KMS-11 (cell line): ENCODE measurements at regions not wholly inside any gene's neighbourhood (a gene's known extent, or its start where the extent isn't known, plus 50 kb on each side); places are given as distances from the start of the nearest gene placed in this dataset.

ENCODE experiments used
- H2AFZ ChIP-seq: fragments of 200-600 bp; sonication (generic); 2 replicates; pipeline ENCODE4 v1.6.1; 2016; ENCODE audit warnings: antibody characterized with exemption, mixed run types, low read depth
- H3K27ac ChIP-seq: fragments of 200-600 bp; sonication (generic); 2 replicates; pipeline ENCODE4 v1.6.1; 2016; ENCODE audit warnings: mild to moderate bottlenecking, mixed run types
- H3K27me3 ChIP-seq: fragments of 200-600 bp; sonication (generic); 2 replicates; pipeline ENCODE4 v1.6.1; 2017; ENCODE audit warnings: mild to moderate bottlenecking, low read depth, mixed run types, moderate library complexity; ENCODE audit not compliant: insufficient read depth
- H3K36me3 ChIP-seq: fragments of 200-600 bp; sonication (generic); 2 replicates; pipeline ENCODE4 v1.6.1; 2017; ENCODE audit warnings: mild to moderate bottlenecking, mixed run types; ENCODE audit not compliant: insufficient read depth
- H3K4me1 ChIP-seq: fragments of 200-600 bp; sonication (generic); 2 replicates; pipeline ENCODE4 v1.6.1; 2016; ENCODE audit warnings: mild to moderate bottlenecking, low read depth, mixed run types; ENCODE audit not compliant: poor library complexity, severe bottlenecking
- H3K4me2 ChIP-seq: fragments of 200-600 bp; sonication (generic); 2 replicates; pipeline ENCODE4 v1.7.0; 2016; ENCODE audit warnings: mild to moderate bottlenecking, mixed run types
- H3K4me3 ChIP-seq: fragments of 200-600 bp; sonication (generic); IDR thresholded peaks from 2 replicates; pipeline ENCODE4 v1.6.1; 2017; ENCODE audit warnings: low read depth, low read length, mixed read lengths; ENCODE audit not compliant: insufficient read depth
- H3K79me2 ChIP-seq: fragments of 200-600 bp; sonication (generic); 2 replicates; pipeline ENCODE4 v1.6.1; 2016; ENCODE audit warnings: low read depth, mixed run types; ENCODE audit not compliant: insufficient read depth
- H3K9ac ChIP-seq: fragments of 200-600 bp; sonication (generic); 2 replicates; pipeline ENCODE4 v1.6.1; 2016; ENCODE audit warnings: mild to moderate bottlenecking, mixed run types
- H4K20me1 ChIP-seq: fragments of 200-600 bp; sonication (generic); 2 replicates; pipeline ENCODE4 v1.6.1; 2016; ENCODE audit warnings: mild to moderate bottlenecking, mixed run types; ENCODE audit not compliant: insufficient read depth
- TF ChIP-seq, protein P1 (sequence below): fragments of 200-600 bp; sonication (generic); conservative IDR thresholded peaks from 2 replicates; pipeline ENCODE4 v1.6.1; 2017; ENCODE audit warnings: low read depth, mild to moderate bottlenecking, antibody characterized with exemption, low read length, moderate library complexity, mixed read lengths

DNA sequence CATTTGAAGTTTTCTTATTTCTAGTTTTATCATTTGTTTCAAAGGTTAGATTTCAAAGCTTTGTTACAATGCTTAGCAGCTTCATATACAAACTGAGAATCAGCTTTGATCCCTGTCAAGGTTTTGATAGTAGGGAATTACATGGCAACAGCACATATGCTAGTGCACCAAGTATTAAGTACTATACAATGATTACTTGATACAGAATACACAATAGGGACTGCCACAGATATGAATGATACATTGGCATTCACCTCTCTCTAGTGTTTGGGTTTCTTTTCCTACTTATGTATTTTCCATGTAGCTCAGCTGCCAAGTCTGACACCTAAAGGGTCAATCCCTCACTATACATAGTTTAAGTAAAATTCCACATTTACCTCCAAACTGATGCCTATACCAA, 344.0 kb downstream of the FAT4 start:
- no peak overlapping the region for H2AFZ ChIP-seq
- no peaks in the 10 kb centered on the region for H3K27me3 ChIP-seq
- TF ChIP-seq, protein P1, sequence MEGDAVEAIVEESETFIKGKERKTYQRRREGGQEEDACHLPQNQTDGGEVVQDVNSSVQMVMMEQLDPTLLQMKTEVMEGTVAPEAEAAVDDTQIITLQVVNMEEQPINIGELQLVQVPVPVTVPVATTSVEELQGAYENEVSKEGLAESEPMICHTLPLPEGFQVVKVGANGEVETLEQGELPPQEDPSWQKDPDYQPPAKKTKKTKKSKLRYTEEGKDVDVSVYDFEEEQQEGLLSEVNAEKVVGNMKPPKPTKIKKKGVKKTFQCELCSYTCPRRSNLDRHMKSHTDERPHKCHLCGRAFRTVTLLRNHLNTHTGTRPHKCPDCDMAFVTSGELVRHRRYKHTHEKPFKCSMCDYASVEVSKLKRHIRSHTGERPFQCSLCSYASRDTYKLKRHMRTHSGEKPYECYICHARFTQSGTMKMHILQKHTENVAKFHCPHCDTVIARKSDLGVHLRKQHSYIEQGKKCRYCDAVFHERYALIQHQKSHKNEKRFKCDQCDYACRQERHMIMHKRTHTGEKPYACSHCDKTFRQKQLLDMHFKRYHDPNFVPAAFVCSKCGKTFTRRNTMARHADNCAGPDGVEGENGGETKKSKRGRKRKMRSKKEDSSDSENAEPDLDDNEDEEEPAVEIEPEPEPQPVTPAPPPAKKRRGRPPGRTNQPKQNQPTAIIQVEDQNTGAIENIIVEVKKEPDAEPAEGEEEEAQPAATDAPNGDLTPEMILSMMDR, result no peak

DNA sequence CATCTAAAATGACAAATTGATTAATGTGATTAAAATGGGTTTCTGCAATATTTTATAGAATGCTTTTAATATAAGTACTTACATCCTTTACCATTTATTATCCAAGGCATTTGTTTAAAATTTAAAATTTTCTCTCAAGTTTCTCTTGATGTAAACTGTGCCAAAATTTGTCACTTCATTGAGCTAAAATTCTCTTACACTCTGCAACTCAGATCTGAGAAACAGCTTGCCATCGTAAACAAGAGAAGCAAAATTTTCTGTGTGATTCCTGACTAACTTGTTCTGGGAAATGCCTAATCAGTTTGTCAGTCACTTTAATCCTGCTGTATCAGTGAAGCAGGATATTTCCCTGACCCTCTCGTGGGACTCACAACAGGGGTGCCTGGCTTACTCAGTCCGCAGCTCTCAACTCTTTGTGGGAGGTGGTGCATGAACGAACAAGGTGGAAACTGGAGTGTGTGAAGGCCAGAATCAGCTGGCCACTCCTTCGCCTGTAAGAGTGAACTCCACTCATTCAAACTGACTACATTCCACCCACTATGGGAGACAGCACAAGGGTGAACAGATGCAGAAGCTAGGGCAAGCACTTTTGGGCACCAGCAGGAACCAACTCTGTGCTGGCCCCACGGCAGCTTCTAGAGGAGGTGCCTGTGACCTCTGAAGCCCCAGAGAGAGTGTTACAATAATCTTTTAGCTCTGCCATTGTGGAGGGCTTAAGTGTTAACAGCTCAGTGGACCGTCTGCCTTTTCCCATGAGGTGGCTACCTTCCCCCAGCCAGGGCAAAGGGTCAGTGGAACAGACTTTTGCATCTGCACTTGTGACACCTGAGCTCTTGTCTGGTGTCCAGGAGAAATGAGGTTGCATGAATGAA, 349.4 kb downstream of the FAT4 start:
- Histone ChIP-seq H4K20me1 (no peaks in the 10 kb centered on the region), H3K27me3 (no peaks in the 10 kb centered on the region), H3K27ac (no peak overlapping the region), H2AFZ (no peak overlapping the region), H3K9ac (no peak overlapping the region), H3K4me2 (no peak overlapping the region), H3K4me1 (no peaks in the 10 kb centered on the region), H3K36me3 (no peaks in the 10 kb centered on the region), H3K4me3 (no peak overlapping the region), H3K79me2 (no peaks in the 10 kb centered on the region)
- TF ChIP-seq, protein P1, result no peak

More for the DNA sequence above, 344.0 kb downstream of the FAT4 start:
- Histone ChIP-seq H3K4me1 (no peaks in the 10 kb centered on the region), H3K4me3 (no peak overlapping the region), H3K79me2 (no peaks in the 10 kb centered on the region), H3K36me3 (no peaks in the 10 kb centered on the region), H4K20me1 (no peaks in the 10 kb centered on the region), H3K9ac (no peak overlapping the region), H3K4me2 (no peak overlapping the region), H3K27ac (no peak overlapping the region)

DNA sequence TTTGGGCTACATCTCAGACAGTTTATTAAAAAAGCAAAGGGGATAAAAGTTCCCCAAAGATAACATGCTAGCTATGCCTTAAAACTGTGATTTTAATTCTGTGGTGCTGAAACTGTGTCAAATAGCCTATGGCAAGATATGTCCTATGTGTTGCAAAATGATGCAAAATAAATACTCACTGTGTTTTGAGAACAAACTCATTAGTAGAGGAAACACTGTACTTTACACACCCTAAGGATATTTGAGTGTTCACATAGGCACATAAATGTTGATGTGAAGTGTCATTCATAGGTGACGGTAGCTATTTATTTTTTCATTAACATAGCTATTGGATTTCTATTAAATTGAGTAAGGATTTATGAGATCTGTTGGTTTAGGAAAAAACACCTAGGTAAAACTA, 351.9 kb downstream of the FAT4 start:
- H2AFZ ChIP-seq, result no peak overlapping the region
- H3K4me1 ChIP-seq, result no peaks in the 10 kb centered on the region
- no peak overlapping the region for H3K9ac ChIP-seq
- H4K20me1 ChIP-seq, result no peaks in the 10 kb centered on the region
- no peaks in the 10 kb centered on the region for H3K79me2 ChIP-seq
- no peak overlapping the region for H3K4me3 ChIP-seq
- no peaks in the 10 kb centered on the region for H3K27me3 ChIP-seq
- no peaks in the 10 kb centered on the region for H3K36me3 ChIP-seq
- H3K4me2 ChIP-seq, result no peak overlapping the region
- H3K27ac ChIP-seq, result no peak overlapping the region
- TF ChIP-seq, protein P1, result no peak

DNA sequence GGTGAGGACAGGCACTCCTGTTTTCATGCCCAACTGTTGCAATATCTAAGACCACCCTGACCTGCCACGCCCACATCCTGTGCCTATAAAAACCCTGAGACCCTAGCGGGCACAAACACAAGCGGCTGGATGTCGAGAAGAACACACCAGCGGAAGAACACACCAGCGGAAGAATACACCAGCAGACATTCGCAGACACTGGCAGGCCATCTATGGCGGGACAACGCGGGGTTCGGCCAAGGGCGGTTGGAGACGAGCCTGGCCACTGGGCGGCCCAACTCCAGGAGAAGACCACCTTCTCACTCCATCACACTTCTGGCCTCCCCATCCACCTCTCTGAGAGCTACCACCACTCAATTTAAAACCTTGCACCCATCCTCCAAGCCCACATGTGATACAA, 361.4 kb downstream of the FAT4 start:
- no peaks in the 10 kb centered on the region for H3K79me2 ChIP-seq
- no peaks in the 10 kb centered on the region for H4K20me1 ChIP-seq
- no peak overlapping the region for H3K4me3 ChIP-seq
- no peak overlapping the region for H2AFZ ChIP-seq
- TF ChIP-seq, protein P1, result no peak
- H3K9ac ChIP-seq, result no peak overlapping the region
- no peaks in the 10 kb centered on the region for H3K36me3 ChIP-seq
- no peaks in the 10 kb centered on the region for H3K4me1 ChIP-seq
- no peaks in the 10 kb centered on the region for H3K27me3 ChIP-seq
- H3K27ac ChIP-seq, result no peak overlapping the region
- H3K4me2 ChIP-seq, result no peak overlapping the region
